Loucy (cell line): ENCODE measurements at regions not wholly inside any gene's neighbourhood (a gene's known extent, or its start where the extent isn't known, plus 50 kb on each side); places are given as distances from the start of the nearest gene placed in this dataset.

Experiments used
- H2AFZ ChIP-seq: fragments of 200-600 bp; sonication (generic); 2 replicates; pipeline ENCODE4 v1.6.0; 2016; ENCODE audit warnings: antibody characterized with exemption, mild to moderate bottlenecking, low read length, moderate library complexity
- H3F3A ChIP-seq: fragments of 200-600 bp; 2 replicates; pipeline ENCODE4 v1.6.0; 2016; ENCODE audit warnings: antibody characterized with exemption, low read depth, mild to moderate bottlenecking
- H3K27me3 ChIP-seq: fragments of 200-600 bp; sonication (generic); 2 replicates; pipeline ENCODE4 v1.6.1; 2014; ENCODE audit warnings: low read length, mild to moderate bottlenecking; ENCODE audit not compliant: insufficient read depth, poor library complexity, severe bottlenecking
- H3K36me3 ChIP-seq: fragments of 200-600 bp; sonication (generic); 2 replicates; pipeline ENCODE4 v1.6.1; 2016; ENCODE audit warnings: low read length; ENCODE audit not compliant: insufficient read depth
- H3K4me1 ChIP-seq: fragments of 200-600 bp; sonication (generic); 2 replicates; pipeline ENCODE4 v1.5.1; 2014; ENCODE audit warnings: low read length, mild to moderate bottlenecking; ENCODE audit not compliant: insufficient read depth, poor library complexity, severe bottlenecking
- H3K4me2 ChIP-seq: fragments of 200-600 bp; sonication (generic); 2 replicates; pipeline ENCODE4 v1.6.0; 2014; ENCODE audit warnings: antibody characterized with exemption, low read length, low read depth, mild to moderate bottlenecking; ENCODE audit not compliant: poor library complexity, severe bottlenecking
- H3K4me3 ChIP-seq: fragments of 200-600 bp; sonication (generic); 2 replicates; pipeline ENCODE4 v1.5.1; 2014; ENCODE audit warnings: low read length, mild to moderate bottlenecking, mixed read lengths; ENCODE audit not compliant: poor library complexity, severe bottlenecking
- H3K79me2 ChIP-seq: fragments of 200-600 bp; sonication (generic); 2 replicates; pipeline ENCODE4 v1.6.1; 2014; ENCODE audit warnings: low read length; ENCODE audit not compliant: insufficient read depth
- H3K9ac ChIP-seq: fragments of 200-600 bp; sonication (generic); 2 replicates; pipeline ENCODE4 v1.6.0; 2014; ENCODE audit warnings: mild to moderate bottlenecking, low read depth, low read length, moderate library complexity; ENCODE audit not compliant: poor library complexity, severe bottlenecking
- H3K9me2 ChIP-seq: fragments of 200-600 bp; sonication (generic); replicated peaks from 2 replicates; pipeline ENCODE4 v1.6.1; 2016; ENCODE audit warnings: low read depth, low read length, mixed read lengths
- H3K9me3 ChIP-seq: fragments of 200-600 bp; sonication (generic); 2 replicates; pipeline ENCODE4 v1.6.1; 2014; ENCODE audit warnings: mild to moderate bottlenecking, antibody characterized with exemption, low read length, low read depth; ENCODE audit not compliant: insufficient read depth
- H4K20me1 ChIP-seq: fragments of 200-600 bp; sonication (generic); 2 replicates; pipeline ENCODE4 v1.6.0; 2014; ENCODE audit warnings: antibody characterized with exemption, low read length, mild to moderate bottlenecking; ENCODE audit not compliant: insufficient read depth, poor library complexity, severe bottlenecking
- EZH2phosphoT487 ChIP-seq: fragments of 200-600 bp; IDR thresholded peaks from 2 replicates; pipeline ENCODE4 v1.6.1; 2018; ENCODE audit warnings: antibody characterized with exemption, mild to moderate bottlenecking, moderate library complexity, borderline replicate concordance
- TF ChIP-seq, protein P1 (sequence below): fragments of 200-600 bp; sonication (generic); conservative IDR thresholded peaks from 2 replicates; pipeline ENCODE4 v1.5.1; 2014; ENCODE audit warnings: mild to moderate bottlenecking, antibody characterized with exemption, low read length

DNA sequence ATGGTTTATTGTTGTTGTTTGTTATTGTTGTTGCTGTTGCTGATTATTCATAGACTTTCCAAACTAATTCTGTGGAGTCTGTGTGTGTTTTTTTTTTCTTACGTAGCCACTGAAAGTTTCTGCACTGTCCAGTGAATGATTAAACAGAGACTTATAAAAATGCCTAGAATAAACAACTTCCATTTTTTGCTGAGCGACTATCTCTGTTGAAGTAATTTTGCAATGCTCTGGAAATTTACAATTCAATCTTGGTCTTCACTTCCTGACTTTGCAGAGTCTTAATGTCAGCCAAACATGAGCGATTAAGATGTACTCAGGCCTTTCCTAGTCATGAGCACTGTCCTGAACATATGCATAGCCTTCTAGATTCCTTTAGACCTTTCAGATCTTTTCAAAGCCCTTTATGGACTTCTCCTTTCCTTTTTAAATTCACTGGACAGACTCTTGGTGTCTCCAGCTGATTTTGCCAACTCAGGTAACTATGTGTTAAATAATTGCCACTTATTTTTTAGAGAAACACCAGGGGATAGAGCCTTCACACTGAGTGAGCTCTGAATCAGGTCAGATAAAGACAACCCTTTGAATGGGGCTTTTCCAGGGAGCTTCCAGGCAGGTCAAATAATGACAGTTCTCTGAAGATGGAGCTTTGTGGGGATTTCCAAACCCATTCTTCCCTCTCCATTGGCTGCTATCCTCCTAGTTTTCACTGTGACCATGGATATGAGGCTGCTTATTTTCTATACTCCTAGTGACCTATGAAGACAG is 622.8 kb upstream of the EPHA7 start:
- TF ChIP-seq, protein P1, sequence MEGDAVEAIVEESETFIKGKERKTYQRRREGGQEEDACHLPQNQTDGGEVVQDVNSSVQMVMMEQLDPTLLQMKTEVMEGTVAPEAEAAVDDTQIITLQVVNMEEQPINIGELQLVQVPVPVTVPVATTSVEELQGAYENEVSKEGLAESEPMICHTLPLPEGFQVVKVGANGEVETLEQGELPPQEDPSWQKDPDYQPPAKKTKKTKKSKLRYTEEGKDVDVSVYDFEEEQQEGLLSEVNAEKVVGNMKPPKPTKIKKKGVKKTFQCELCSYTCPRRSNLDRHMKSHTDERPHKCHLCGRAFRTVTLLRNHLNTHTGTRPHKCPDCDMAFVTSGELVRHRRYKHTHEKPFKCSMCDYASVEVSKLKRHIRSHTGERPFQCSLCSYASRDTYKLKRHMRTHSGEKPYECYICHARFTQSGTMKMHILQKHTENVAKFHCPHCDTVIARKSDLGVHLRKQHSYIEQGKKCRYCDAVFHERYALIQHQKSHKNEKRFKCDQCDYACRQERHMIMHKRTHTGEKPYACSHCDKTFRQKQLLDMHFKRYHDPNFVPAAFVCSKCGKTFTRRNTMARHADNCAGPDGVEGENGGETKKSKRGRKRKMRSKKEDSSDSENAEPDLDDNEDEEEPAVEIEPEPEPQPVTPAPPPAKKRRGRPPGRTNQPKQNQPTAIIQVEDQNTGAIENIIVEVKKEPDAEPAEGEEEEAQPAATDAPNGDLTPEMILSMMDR: no peak
- TF ChIP-seq EZH2phosphoT487: no peak
- no peaks in the 10 kb centered on the region for H3K27me3 ChIP-seq
- H3K9me2 ChIP-seq: no peaks in the 10 kb centered on the region
- no peak overlapping the region for H3K4me3 ChIP-seq
- no peaks in the 10 kb centered on the region for H3K9me3 ChIP-seq
- H3K4me1 ChIP-seq: no peaks in the 10 kb centered on the region
- no peaks in the 10 kb centered on the region for H3F3A ChIP-seq
- H2AFZ ChIP-seq: no peak overlapping the region
- H3K9ac ChIP-seq: no peak overlapping the region
- no peaks in the 10 kb centered on the region for H3K36me3 ChIP-seq
- no peaks in the 10 kb centered on the region for H3K79me2 ChIP-seq
- H4K20me1 ChIP-seq: no peaks in the 10 kb centered on the region
- H3K4me2 ChIP-seq: no peak overlapping the region

DNA sequence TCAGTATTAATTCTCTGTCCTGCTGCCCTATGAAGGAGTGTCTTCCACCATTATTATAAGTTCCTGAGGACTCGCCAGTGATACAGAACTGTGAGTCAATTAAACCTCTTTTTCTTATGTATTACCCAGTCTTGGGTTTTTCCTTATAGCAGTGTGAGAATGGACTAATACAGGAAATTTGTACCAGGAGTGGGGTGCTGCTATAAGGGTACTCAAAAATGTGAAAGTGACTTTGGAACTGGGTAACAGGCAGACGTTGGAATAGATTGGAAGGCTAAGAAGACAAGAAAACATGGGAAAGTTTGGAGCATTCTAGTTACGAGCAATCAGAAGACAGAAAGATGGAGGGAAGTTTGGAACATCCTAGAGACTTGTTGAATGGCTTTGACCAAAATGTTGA is 616.7 kb upstream of the EPHA7 start:
- H3K9me3 ChIP-seq: no peaks in the 10 kb centered on the region
- no peaks in the 10 kb centered on the region for H3K36me3 ChIP-seq
- no peaks in the 10 kb centered on the region for H3K27me3 ChIP-seq
- H3F3A ChIP-seq: no peaks in the 10 kb centered on the region
- H3K4me3 ChIP-seq: no peak overlapping the region
- H3K4me2 ChIP-seq: no peak overlapping the region
- TF ChIP-seq EZH2phosphoT487: no peak
- TF ChIP-seq, protein P1: no peak
- H3K4me1 ChIP-seq: no peaks in the 10 kb centered on the region
- no peak overlapping the region for H2AFZ ChIP-seq
- H4K20me1 ChIP-seq: no peaks in the 10 kb centered on the region
- no peaks in the 10 kb centered on the region for H3K9me2 ChIP-seq
- no peaks in the 10 kb centered on the region for H3K79me2 ChIP-seq
- no peak overlapping the region for H3K9ac ChIP-seq

DNA sequence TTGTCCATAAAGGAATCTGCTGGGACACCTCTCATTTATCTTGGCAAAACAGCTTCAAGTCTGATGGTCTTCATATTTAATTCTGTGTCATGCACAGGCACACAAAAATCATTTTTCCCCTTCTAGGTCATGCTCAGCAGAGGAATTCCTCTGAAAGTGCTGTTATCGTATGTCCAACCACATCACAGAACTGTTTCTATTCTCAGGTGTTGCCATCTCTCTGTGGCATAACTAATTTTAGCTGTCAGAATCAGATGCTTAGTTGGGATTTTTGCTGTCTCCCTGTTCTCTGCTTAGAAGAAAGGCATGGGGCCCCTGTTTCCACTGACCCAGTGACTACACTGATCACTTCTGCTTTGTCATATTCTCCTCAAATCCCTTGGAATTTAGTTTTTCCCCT is 608.0 kb upstream of the EPHA7 start:
- no peaks in the 10 kb centered on the region for H3F3A ChIP-seq
- H3K36me3 ChIP-seq: no peaks in the 10 kb centered on the region
- H3K79me2 ChIP-seq: no peaks in the 10 kb centered on the region
- no peak overlapping the region for H2AFZ ChIP-seq
- H4K20me1 ChIP-seq: no peaks in the 10 kb centered on the region
- no peaks in the 10 kb centered on the region for H3K9me3 ChIP-seq
- no peak overlapping the region for H3K9ac ChIP-seq
- H3K9me2 ChIP-seq: no peaks in the 10 kb centered on the region
- H3K27me3 ChIP-seq: no peaks in the 10 kb centered on the region
- no peak overlapping the region for H3K4me3 ChIP-seq
- no peak for TF ChIP-seq EZH2phosphoT487
- TF ChIP-seq, protein P1: no peak
- no peaks in the 10 kb centered on the region for H3K4me1 ChIP-seq
- H3K4me2 ChIP-seq: no peak overlapping the region
